Activated CD4-positive, alpha-beta T cell treated with anti-CD3 and anti-CD28 coated beads for 48 hours (primary cell): ENCODE measurements at regions not wholly inside any gene's neighbourhood (a gene's known extent, or its start where the extent isn't known, plus 50 kb on each side); places are given as distances from the start of the nearest gene placed in this dataset.
"Not testable (repeated sequence)": the region's sequence is repeated elsewhere in the genome, so short reads cannot be mapped to it uniquely, and the experiment has no call there.

ENCODE experiments used
- DNase-seq: peaks from one replicate; pipeline ENCODE4 v3.0.0-alpha.2; 2020

GRCh38 chr9:135343837-135344522 lies 135.6 kb upstream of the PPP1R26 start:
- DNase-seq: peak; percentile 65

GRCh38 chr9:135344523-135344901 lies 135.1 kb upstream of the PPP1R26 start:
- DNase-seq: no peak

- DNase-seq: no peak
Measured at GRCh38 chr9:135344915-135345500, 134.6 kb upstream of the PPP1R26 start.

GRCh38 chr9:135345775-135346433 lies 133.7 kb upstream of the PPP1R26 start:
- no peak for DNase-seq

GRCh38 chr9:135346438-135347050 lies 133.0 kb upstream of the PPP1R26 start:
- no peak for DNase-seq

- DNase-seq: no peak
Measured at GRCh38 chr9:135347461-135347860, 132.1 kb upstream of the PPP1R26 start.

GRCh38 chr9:135348076-135348787 lies 131.3 kb upstream of the PPP1R26 start:
- no peak for DNase-seq

- no peak for DNase-seq
Measured at GRCh38 chr9:135348788-135349150, 130.8 kb upstream of the PPP1R26 start.

- DNase-seq: no peak
Measured at GRCh38 chr9:135349212-135350002, 130.2 kb upstream of the PPP1R26 start.

- no peak for DNase-seq
Measured at GRCh38 chr9:135350003-135350315, 129.6 kb upstream of the PPP1R26 start.

GRCh38 chr9:135353935-135354334 lies 125.6 kb upstream of the PPP1R26 start:
- no peak for DNase-seq

GRCh38 chr9:135355521-135356011 lies 124.0 kb upstream of the PPP1R26 start:
- no peak for DNase-seq

- DNase-seq: no peak
Measured at GRCh38 chr9:135356021-135356420, 123.6 kb upstream of the PPP1R26 start.

GRCh38 chr9:135356796-135357195 lies 122.8 kb upstream of the PPP1R26 start:
- DNase-seq: no peak

- DNase-seq: no peak
Measured at GRCh38 chr9:135357863-135358551, 121.6 kb upstream of the PPP1R26 start.

- DNase-seq: no peak
Measured at GRCh38 chr9:135358552-135358940, 121.0 kb upstream of the PPP1R26 start.

- no peak for DNase-seq
Measured at GRCh38 chr9:135359764-135360163, 119.8 kb upstream of the PPP1R26 start.

- DNase-seq: no peak
Measured at GRCh38 chr9:135360617-135361016, 119.0 kb upstream of the PPP1R26 start.

GRCh38 chr9:135361668-135362067 lies 117.9 kb upstream of the PPP1R26 start:
- DNase-seq: not testable (repeated sequence)

GRCh38 chr9:135363596-135363995 lies 116.0 kb upstream of the PPP1R26 start:
- DNase-seq: no peak

GRCh38 chr9:135365013-135365768 lies 114.4 kb upstream of the PPP1R26 start:
- no peak for DNase-seq
